IPS-18c (cell line): ENCODE measurements at regions not wholly inside any gene's neighbourhood (a gene's known extent, or its start where the extent isn't known, plus 50 kb on each side); places are given as distances from the start of the nearest gene placed in this dataset.

Experiments used
- H3K4me3 ChIP-seq: 2 replicates; pipeline ENCODE4 v1.7.0; 2013; ENCODE audit warnings: low read depth, mild to moderate bottlenecking, low read length, moderate library complexity; ENCODE audit not compliant: insufficient read depth
- H3K9me3 ChIP-seq: one replicate; pipeline ENCODE4 v1.6.1; 2013; ENCODE audit warnings: mild to moderate bottlenecking, low read length, moderate library complexity; ENCODE audit not compliant: control insufficient read depth, insufficient read depth

DNA sequence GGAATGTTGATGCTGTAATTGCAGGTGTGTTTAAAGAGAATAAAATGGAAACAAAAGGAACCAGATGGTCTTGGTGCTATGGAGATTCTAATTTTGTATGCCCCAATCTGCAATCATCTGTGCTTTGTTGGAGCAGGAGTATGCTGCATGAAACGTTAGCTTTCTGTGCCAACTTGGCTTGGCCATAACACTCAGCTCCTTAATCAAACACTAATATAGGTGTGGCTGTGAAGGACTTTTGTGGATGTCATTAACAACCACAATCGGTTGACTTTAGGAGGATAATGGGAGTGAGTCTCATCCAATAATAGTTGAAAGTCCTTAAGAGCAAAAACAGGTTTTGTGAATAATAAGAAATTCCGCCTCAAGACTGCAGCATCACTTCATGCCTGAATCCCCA lies 399.2 kb downstream of the NLGN4X start:
- Histone ChIP-seq H3K9me3 (peaks cover 3% of the 10 kb centered on the region), H3K4me3 (no peak overlapping the region)

DNA sequence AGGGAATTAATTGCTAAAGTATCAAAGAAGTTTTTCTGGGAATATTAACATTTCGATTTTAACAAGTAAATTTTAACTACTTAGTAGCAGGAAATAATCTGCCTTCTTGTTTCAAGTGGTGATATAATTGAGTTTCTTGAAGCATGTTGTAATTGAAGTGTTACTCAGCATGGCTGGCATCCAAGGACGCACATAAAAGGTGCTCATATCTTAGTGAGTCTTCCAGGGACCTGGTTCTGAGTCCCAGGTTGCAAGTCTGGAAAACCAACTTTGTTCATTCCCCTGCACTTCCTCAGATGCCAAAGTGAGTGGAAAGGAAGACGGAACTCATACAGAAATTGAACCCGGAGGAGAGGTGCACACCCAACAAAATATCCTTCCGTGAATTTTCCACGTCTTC lies 399.6 kb downstream of the NLGN4X start:
- peaks cover 3% of the 10 kb centered on the region for H3K9me3 ChIP-seq
- no peak overlapping the region for H3K4me3 ChIP-seq

DNA sequence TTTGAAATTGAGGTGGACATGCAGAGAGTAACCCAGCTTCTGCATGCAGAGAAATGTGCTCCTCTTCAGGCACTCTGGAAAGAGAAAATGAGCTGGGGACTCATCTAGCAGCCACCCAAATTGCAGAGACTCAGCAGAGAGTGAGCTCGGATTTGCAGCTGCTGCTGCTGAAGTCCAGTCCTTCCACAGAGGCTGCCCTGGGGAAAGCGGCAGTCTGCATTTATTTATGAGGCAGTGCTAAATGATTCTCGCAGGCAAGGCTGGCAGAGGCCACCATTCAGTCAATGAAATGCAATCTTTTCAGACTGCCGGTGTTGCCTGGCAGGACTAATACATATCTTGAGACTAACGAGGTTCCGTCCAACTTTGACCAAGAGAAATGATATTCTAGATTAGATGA lies 404.8 kb downstream of the NLGN4X start:
- Histone ChIP-seq H3K4me3 (no peak overlapping the region), H3K9me3 (peaks cover 3% of the 10 kb centered on the region)

DNA sequence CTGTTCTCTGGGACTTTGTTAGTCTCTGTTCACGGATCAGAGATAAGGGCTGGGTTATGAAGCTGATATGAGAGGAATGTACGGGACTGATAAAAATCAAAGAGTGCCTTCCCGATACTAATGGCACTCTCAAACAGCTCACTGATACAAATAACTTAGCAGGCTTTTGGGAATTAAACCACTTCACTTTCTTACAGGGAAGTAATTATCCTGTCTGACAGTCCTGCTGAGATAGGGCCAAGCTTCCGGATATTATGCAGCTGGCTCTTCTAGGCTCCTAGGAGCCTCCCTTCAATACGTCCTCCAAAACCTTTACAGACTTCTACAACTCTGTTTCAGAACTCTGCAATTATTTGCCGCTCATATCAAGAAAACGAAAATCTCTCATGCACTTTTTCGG lies 418.0 kb downstream of the NLGN4X start:
- H3K9me3 ChIP-seq = no peaks in the 10 kb centered on the region
- no peak overlapping the region for H3K4me3 ChIP-seq

- peaks cover 3% of the 10 kb centered on the region for H3K9me3 ChIP-seq
- H3K4me3 ChIP-seq = no peak overlapping the region
These were observed 421.5 kb downstream of the NLGN4X start for GRCh38 chrX:5807181-5807580.

DNA sequence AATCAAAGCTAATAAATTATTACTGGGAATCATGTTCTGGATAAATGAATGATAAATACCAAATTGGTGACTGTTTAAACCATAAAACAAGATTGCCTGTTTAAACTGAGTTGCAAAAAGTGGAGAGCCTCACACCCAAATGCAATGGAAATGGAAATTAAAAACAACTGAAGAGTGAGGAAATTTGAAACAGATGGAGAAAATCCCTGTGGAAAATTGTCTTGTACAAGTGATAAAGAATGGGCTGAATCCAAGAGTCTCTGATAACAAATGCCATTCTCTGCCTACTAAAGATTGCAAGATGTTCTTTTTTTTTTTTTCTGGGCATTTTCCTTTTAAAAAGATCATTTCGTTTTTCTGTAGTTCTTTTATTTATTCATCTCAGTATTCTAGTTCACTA lies 426.3 kb downstream of the NLGN4X start:
- Histone ChIP-seq H3K4me3 (no peak overlapping the region), H3K9me3 (peaks cover 6% of the 10 kb centered on the region)

GRCh38 chrX:5791721-5792120 lies 436.9 kb downstream of the NLGN4X start:
- Histone ChIP-seq H3K9me3 (peaks cover 5% of the 10 kb centered on the region), H3K4me3 (no peak overlapping the region)

GRCh38 chrX:5788910-5789309 lies 439.8 kb downstream of the NLGN4X start:
- H3K4me3 ChIP-seq = no peak overlapping the region
- H3K9me3 ChIP-seq = peaks cover 11% of the 10 kb centered on the region

- H3K9me3 ChIP-seq = peaks cover 6% of the 10 kb centered on the region
- H3K4me3 ChIP-seq = no peak overlapping the region
These were observed 447.8 kb downstream of the NLGN4X start for GRCh38 chrX:5780821-5781220.

DNA sequence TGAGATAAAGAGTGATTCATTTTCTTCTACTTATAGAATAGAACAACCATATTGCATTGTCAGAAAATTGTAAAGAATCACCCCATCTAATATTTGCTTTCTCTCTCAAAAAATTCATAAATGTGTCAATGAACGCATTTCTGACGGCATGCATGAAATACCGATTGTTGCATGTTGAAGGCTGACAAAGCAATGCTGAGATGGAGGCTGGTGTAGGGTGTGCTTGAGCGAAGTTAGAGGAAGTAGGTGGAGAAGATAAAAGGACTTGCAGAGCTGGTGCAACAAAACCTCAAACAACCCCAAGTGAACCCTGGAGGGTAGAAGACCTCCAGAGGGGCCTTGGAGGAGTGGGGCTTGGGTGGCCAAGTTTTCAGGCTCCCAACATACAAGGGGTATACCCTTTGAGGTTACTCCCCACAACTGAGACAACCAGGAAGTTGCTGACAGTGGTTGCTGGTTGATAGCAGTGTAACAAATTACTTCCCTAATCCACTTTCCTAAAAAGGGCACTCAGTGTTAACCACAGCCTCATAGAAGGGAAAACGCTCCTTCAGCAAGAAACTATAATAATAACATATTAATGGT lies 452.7 kb downstream of the NLGN4X start:
- Histone ChIP-seq H3K4me3 (no peak overlapping the region), H3K9me3 (no peaks in the 10 kb centered on the region)

DNA sequence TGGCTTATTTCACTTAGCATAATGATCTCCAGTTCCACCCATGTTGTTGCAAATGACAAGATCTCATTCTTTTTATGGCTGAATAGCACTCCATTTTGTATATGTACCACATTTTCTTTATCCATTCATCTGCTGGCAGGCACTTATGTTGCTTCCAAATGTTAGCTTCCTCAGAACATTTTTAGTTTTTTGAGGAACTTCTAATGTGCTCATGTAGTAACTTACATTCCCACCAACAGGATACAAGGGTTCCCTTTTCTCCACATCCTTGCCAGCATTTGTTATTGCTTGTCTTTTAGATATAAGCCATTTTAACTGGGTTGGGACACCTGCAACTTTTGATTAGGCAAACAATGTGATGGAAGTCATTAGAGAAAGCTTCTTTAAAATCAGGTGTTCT lies 454.2 kb downstream of the NLGN4X start:
- no peaks in the 10 kb centered on the region for H3K9me3 ChIP-seq

DNA sequence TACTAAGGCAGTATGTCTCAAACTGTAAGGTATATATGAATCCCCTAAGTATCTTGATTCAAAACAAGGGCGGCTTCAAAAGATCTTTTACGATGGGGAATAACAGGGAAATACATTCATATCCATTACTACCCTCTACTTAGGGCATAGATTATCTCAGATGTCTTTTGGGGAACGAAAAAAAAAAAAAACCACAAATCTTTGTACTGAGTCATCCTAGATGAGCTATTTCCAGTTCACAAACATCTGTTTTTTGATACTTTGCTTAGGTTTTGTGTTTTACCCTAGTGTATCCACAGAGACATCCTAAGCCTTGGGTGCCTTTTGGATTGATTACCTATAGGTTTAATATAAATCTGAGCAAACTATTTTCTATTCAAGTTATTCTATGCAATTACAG lies 457.2 kb downstream of the NLGN4X start:
- H3K9me3 ChIP-seq = no peaks in the 10 kb centered on the region
- H3K4me3 ChIP-seq = no peak overlapping the region

More for the DNA sequence above, 454.2 kb downstream of the NLGN4X start:
- no peak overlapping the region for H3K4me3 ChIP-seq

- H3K4me3 ChIP-seq = no peak overlapping the region
- no peaks in the 10 kb centered on the region for H3K9me3 ChIP-seq
These were observed 472.1 kb downstream of the NLGN4X start for GRCh38 chrX:5756616-5757015.

- no peak overlapping the region for H3K4me3 ChIP-seq
These were observed 475.4 kb downstream of the NLGN4X start for GRCh38 chrX:5753291-5753690.

GRCh38 chrX:5752831-5753230 lies 475.8 kb downstream of the NLGN4X start:
- peaks cover 2% of the 10 kb centered on the region for H3K9me3 ChIP-seq
- H3K4me3 ChIP-seq = no peak overlapping the region

More at GRCh38 chrX:5753291-5753690, 475.4 kb downstream of the NLGN4X start:
- H3K9me3 ChIP-seq = peaks cover 2% of the 10 kb centered on the region

- no peak overlapping the region for H3K4me3 ChIP-seq
These were observed 480.0 kb downstream of the NLGN4X start for GRCh38 chrX:5748586-5749150.

GRCh38 chrX:5746231-5746630 lies 482.4 kb downstream of the NLGN4X start:
- H3K4me3 ChIP-seq = no peak overlapping the region
- peaks cover 2% of the 10 kb centered on the region for H3K9me3 ChIP-seq

More at GRCh38 chrX:5748586-5749150, 480.0 kb downstream of the NLGN4X start:
- H3K9me3 ChIP-seq = peaks cover 2% of the 10 kb centered on the region

GRCh38 chrX:5733501-5733900 lies 495.2 kb downstream of the NLGN4X start:
- Histone ChIP-seq H3K4me3 (no peak overlapping the region), H3K9me3 (no peaks in the 10 kb centered on the region)

- no peak overlapping the region for H3K4me3 ChIP-seq
- H3K9me3 ChIP-seq = no peaks in the 10 kb centered on the region
These were observed 498.1 kb downstream of the NLGN4X start for GRCh38 chrX:5730556-5730955.
